Spleen (tissue), 11 donors: ENCODE measurements at regions not wholly inside any gene's neighbourhood (a gene's known extent, or its start where the extent isn't known, plus 50 kb on each side); places are given as distances from the start of the nearest gene placed in this dataset.

Source experiments
- DNase-seq: peaks from one replicate; pipeline ENCODE4 v3.0.0-alpha.2; 2020
- H3K27ac ChIP-seq, 8 donors: fragments of 200-600 bp; sonication (generic) in 7 of 8; 1 replicate in 4 of 8; 2 replicates in 4 of 8; pipeline versions ENCODE4 v1.5.0 to v1.8.0; 2016 to 2021; ENCODE audit warnings: inconsistent platforms in 4 of 8, mild to moderate bottlenecking in 4 of 8, moderate library complexity in 1 of 8
- H3K27me3 ChIP-seq, 7 donors: fragments of 200-600 bp; sonication (generic) in 6 of 7; replicated peaks in 1 of 7; 1 replicate in 4 of 7; 2 replicates in 3 of 7; pipeline versions ENCODE4 v1.5.0 to v1.8.0; 2016 to 2021; ENCODE audit warnings: inconsistent platforms in 3 of 7, mild to moderate bottlenecking in 1 of 7
- H3K36me3 ChIP-seq, 6 donors: fragments of 200-600 bp; sonication (generic) in 5 of 6; 1 replicate in 4 of 6; 2 replicates in 2 of 6; pipeline versions ENCODE4 v1.5.0 to v1.8.0; 2016 to 2021; ENCODE audit warnings: inconsistent platforms in 2 of 6
- H3K4me1 ChIP-seq, 6 donors: fragments of 200-600 bp; sonication (generic) in 5 of 6; 1 replicate in 3 of 6; 2 replicates in 3 of 6; pipeline versions ENCODE4 v1.5.0 to v1.8.0; 2016 to 2021; ENCODE audit warnings: inconsistent platforms in 3 of 6
- H3K4me3 ChIP-seq, 8 donors: fragments of 200-600 bp; sonication (generic) in 7 of 8; 1 replicate in 4 of 8; 2 replicates in 4 of 8; pipeline versions ENCODE4 v1.5.0 to v1.8.0; 2016 to 2021; ENCODE audit warnings: inconsistent platforms in 4 of 8, mild to moderate bottlenecking in 4 of 8, moderate library complexity in 2 of 8
- H3K9me3 ChIP-seq, 8 donors: fragments of 200-600 bp; sonication (generic) in 7 of 8; 1 replicate in 4 of 8; 2 replicates in 4 of 8; pipeline versions ENCODE4 v1.5.0 to v1.8.0; 2016 to 2021; ENCODE audit warnings: inconsistent platforms in 4 of 8
- POLR2A ChIP-seq, 3 donors: fragments of 450-650 bp; IDR thresholded peaks; one replicate each; pipeline ENCODE4 v1.5.1; 2017; ENCODE audit warnings: antibody characterized with exemption in 3 of 3, mild to moderate bottlenecking in 1 of 3
- POLR2AphosphoS5 ChIP-seq, 3 donors: sonication (generic); formaldehyde crosslinking; IDR thresholded peaks; one replicate each; pipeline ENCODE4 v1.5.1; 2017; ENCODE audit warnings: antibody characterized with exemption in 3 of 3
- WGBS, 5 donors: extraction: QIAGEN DNeasy Blood & Tissue Kit in 3 of 5; methylation state at CpG; one replicate each; pipeline versions ENCODE4 v1.1.5 to v1.1.7; 2013 to 2018; 5-methylcytosine and 5-hydroxymethylcytosine counted together
- intact Hi-C: fragments of 100-400 bp; cut with DNase I; formaldehyde crosslinking; loops from one replicate; pipeline ENCODE4 v1.15.0; 2023; ENCODE audit warnings: low total_unique reads
- TF ChIP-seq, protein P1 (sequence below), 11 experiments: fragments of 200-600 bp in 7 of 11; fragments of 450-650 bp in 4 of 11; sonication (generic) in 4 of 11; IDR thresholded peaks in 8 of 11; conservative IDR thresholded peaks in 3 of 11; 1 replicate in 7 of 11; 2 replicates in 4 of 11; pipeline versions ENCODE4 v1.4.0 to v1.8.0; 2016 to 2021; ENCODE audit warnings: antibody characterized with exemption in 11 of 11, inconsistent platforms in 4 of 11, mild to moderate bottlenecking in 1 of 11
- donor health status: healthy with polysubstance abuse.
- donor health status: DM: no; HTN: no; CAD: no; lungs with moderate emphysema.
- donor health status: DM: no; HTN: no; CAD: no.
- donor health status: Bipolar disorder and iron deficiency.
- donor health status: healthy.
- donor health status: DM: no; HTN: no; CAD: no.
- donor health status: DM: yes; HTN: yes; CAD: no.

- Histone ChIP-seq H3K27me3 (no peaks in the 10 kb centered on the region), H3K4me1 (no peaks in the 10 kb centered on the region), H3K9me3 (peaks cover 0 to 6% (median 0%) of the 10 kb centered on the region in 8 donors), H3K4me3 (no peak overlapping the region), H3K27ac (no peak overlapping the region), H3K36me3 (no peaks in the 10 kb centered on the region)
- intact Hi-C loops, result no loop called here
- no peak for TF ChIP-seq POLR2AphosphoS5 (IDR thresholded peaks at IDR 0.05)
- TF ChIP-seq POLR2A (IDR thresholded peaks at IDR 0.05), result no peak
- TF ChIP-seq, protein P1, sequence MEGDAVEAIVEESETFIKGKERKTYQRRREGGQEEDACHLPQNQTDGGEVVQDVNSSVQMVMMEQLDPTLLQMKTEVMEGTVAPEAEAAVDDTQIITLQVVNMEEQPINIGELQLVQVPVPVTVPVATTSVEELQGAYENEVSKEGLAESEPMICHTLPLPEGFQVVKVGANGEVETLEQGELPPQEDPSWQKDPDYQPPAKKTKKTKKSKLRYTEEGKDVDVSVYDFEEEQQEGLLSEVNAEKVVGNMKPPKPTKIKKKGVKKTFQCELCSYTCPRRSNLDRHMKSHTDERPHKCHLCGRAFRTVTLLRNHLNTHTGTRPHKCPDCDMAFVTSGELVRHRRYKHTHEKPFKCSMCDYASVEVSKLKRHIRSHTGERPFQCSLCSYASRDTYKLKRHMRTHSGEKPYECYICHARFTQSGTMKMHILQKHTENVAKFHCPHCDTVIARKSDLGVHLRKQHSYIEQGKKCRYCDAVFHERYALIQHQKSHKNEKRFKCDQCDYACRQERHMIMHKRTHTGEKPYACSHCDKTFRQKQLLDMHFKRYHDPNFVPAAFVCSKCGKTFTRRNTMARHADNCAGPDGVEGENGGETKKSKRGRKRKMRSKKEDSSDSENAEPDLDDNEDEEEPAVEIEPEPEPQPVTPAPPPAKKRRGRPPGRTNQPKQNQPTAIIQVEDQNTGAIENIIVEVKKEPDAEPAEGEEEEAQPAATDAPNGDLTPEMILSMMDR (IDR thresholded peaks at IDR 0.05 in 8 of 11, conservative IDR thresholded peaks at IDR 0.05 in 3 of 11), result no peak
- DNase-seq, result no peak
Measured at GRCh38 chr3:106245400-106245799, 376.6 kb upstream of the CBLB start.

DNA sequence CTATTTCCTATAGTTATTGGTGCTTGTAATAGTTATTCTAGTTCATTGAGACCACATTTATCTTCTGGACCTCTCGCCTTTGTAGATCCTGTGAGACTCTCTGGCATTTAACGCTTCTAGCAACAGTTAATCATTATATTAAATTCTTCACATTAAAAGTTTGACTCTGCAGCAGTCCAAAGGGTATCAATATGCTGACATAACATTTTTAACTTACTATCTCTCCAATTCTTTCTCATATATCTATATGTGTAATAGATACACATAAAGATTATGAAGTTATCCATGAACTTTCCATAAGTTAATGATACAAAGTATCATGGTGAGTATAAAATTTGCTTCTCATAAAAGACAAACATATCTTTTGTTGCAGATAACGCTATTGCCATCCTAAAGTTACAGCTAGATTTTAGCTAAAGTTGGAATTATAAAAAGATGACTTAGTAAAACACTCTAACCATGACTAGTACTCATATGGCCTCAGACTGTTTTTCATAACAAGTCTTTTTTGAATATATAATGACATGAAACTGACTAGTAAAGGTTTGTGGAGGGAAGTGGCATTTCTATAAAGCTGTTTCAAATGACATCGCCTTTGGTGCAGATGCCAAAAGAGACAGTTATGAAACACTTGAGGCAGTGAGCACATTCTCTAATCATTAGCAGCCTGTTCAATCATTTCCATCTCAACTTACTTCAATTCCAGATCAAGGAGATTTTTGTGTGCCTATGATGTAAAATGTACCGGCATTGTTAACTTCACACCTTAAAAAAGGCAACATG lies 379.3 kb upstream of the CBLB start:
- TF ChIP-seq, protein P1 (IDR thresholded peaks at IDR 0.05 in 8 of 11, conservative IDR thresholded peaks at IDR 0.05 in 3 of 11), result no peak
- no peak for TF ChIP-seq POLR2A (IDR thresholded peaks at IDR 0.05)
- no peak for TF ChIP-seq POLR2AphosphoS5 (IDR thresholded peaks at IDR 0.05)
- Histone ChIP-seq H3K4me1 (no peaks in the 10 kb centered on the region), H3K9me3 (peaks cover 0 to 21% (median 11%) of the 10 kb centered on the region in 8 donors), H3K36me3 (no peaks in the 10 kb centered on the region), H3K27me3 (no peaks in the 10 kb centered on the region), H3K27ac (no peak overlapping the region), H3K4me3 (no peak overlapping the region)
- WGBS, 5 donors, result 85 to 93% (median 92%) methylated on average over 5 of the region's 5 CpGs
- intact Hi-C loops, result no loop called here
- no peak for DNase-seq

DNA sequence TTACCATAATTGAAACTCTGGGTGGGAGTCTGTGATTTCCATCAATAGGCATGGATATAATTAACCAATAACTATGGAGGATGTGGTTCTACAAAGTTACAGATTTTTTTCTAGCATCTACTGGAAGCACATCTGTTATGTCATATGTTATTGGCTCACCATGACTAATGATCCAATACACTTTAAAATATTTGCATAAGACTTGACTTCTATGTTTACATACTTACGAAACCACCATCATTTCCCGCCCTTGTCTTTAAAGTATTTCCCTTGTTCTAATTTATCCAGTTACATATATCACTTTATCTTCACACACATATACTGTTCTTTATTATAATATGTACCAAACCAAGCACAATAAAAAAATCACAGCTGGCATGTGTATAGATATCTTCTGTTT lies 380.3 kb upstream of the CBLB start:
- Histone ChIP-seq H3K36me3 (no peaks in the 10 kb centered on the region), H3K4me1 (no peaks in the 10 kb centered on the region), H3K27me3 (no peaks in the 10 kb centered on the region), H3K27ac (no peak overlapping the region), H3K9me3 (peaks cover 0 to 21% (median 11%) of the 10 kb centered on the region in 8 donors), H3K4me3 (no peak overlapping the region)
- intact Hi-C loops, result no loop called here
- 86 to 95% (median 92%) methylated on average over 2 of the region's 2 CpGs for WGBS, 5 donors
- TF ChIP-seq POLR2AphosphoS5 (IDR thresholded peaks at IDR 0.05) (no peak), POLR2A (IDR thresholded peaks at IDR 0.05) (no peak)
- TF ChIP-seq, protein P1 (IDR thresholded peaks at IDR 0.05 in 8 of 11, conservative IDR thresholded peaks at IDR 0.05 in 3 of 11), result no peak
- no peak for DNase-seq

GRCh38 chr3:106249981-106250380 lies 381.2 kb upstream of the CBLB start:
- H3K36me3 ChIP-seq, result no peaks in the 10 kb centered on the region
- DNase-seq, result no peak
- no peaks in the 10 kb centered on the region for H3K4me1 ChIP-seq
- H3K27me3 ChIP-seq, result no peaks in the 10 kb centered on the region
- no peak overlapping the region for H3K4me3 ChIP-seq
- intact Hi-C loops, result no loop called here
- TF ChIP-seq POLR2AphosphoS5 (IDR thresholded peaks at IDR 0.05) (no peak), POLR2A (IDR thresholded peaks at IDR 0.05) (no peak)
- TF ChIP-seq, protein P1 (IDR thresholded peaks at IDR 0.05 in 8 of 11, conservative IDR thresholded peaks at IDR 0.05 in 3 of 11), result no peak
- H3K27ac ChIP-seq, result no peak overlapping the region
- H3K9me3 ChIP-seq, result peaks cover 0 to 21% (median 11%) of the 10 kb centered on the region in 8 donors
